CD4-positive, alpha-beta T cell treated with Interleukin-1 beta for 1 hour (primary cell): ENCODE measurements at regions not wholly inside any gene's neighbourhood (a gene's known extent, or its start where the extent isn't known, plus 50 kb on each side); places are given as distances from the start of the nearest gene placed in this dataset.

Experiments used
- DNase-seq, 2 donors: peaks; one replicate each; pipeline ENCODE4 v3.0.0-alpha.2; 2020 to 2022

DNA sequence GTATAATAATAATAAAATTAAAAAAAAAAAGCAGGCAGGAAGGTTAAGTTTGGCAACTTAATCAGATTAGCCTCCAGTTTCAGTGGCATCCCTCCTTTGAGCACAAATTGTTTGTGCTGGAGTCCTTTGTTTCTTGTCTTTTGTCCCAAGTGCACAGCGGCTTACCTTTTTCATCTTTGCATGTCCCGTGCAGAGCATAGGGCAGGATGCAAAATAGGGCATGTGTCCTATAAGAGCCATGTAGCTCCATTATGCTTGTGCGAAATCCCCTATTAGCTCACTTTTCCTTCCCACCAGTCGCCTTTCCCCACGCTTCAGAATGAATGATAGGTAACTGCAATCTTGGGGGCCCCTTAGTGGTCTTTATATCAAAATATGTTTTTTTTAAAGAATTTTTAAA, 216.8 kb downstream of the TSN start:
- DNase-seq: no peak

DNA sequence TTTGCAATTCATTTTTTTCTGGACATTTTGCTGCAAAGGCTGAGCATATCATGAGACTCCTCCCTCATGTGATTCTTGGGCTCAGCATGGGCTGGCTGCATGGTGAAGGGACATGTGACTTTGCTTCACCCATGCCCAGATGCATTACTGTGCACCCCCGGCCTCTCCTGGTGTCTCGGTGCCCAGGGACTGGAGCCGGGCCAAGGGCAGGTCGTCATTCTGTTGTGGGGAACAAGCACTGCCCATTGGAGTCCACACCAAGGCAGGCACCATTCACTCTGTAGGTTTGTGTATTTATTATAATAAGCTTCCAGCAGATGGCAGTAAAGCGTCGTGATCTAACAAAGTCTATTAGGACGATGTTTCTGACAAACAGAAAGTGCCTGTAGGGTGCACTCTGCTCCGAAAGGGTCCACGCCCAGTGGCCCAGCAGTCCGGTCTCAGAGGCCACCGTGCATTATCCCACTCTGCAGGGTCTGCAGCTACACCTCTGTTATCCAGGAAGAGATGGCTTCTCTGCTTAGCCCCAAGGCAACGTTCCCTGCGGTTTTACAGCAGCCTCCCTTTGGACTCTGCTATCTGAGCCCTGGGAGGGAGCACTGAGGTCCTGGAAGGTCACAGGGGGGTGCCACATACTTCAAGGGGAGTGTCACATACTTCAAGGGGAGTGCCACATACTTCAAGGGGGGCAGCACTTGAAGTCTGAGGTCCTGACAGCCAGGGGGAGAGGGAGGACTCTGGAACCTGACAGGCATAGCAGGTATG, 219.6 kb downstream of the TSN start:
- peak; percentile 25 to 62 for DNase-seq

DNA sequence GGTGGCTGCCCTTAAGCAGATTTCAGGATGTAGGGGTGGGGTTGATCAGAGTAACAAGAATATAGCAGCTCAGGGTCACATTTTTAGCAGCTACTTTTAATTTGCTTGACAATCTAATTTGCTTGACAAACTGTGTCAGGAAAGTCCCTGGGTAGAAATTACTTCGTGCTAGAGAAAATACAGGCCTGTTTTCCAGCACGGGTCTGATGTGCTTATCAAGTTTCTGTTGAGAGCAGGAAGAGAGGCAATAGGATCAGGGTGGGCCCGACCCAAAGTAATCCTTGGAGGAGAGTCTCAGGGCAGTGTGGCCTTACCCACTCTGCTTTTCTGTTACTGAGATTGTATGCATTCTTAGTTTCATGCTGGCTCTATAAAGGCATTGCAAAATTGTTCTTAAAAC, 221.5 kb downstream of the TSN start:
- no peak for DNase-seq

- no peak for DNase-seq
These were observed 221.9 kb downstream of the TSN start for GRCh38 chr2:121977326-121977725.

- no peak for DNase-seq
These were observed 237.2 kb downstream of the TSN start for GRCh38 chr2:121992700-121993099.

DNA sequence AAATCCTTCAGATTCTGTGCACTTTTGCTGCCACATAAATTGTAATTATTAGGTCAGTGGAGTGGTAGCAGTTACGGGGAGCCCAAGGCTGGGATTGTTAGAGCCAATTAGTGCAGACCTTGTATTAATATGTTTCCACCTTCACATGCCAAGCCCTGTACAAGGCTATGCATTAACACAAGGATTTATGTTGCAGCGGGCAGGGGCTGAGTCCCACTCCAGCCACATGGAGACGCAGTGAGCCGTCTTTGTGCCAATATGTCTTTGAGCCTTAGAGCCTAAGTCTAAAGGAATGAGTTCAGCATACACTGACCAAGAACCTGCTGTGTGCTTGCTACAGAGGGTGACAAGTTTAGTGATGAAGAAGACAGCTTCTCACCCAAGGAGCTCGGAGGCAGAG, 238.2 kb downstream of the TSN start:
- DNase-seq: no peak

DNA sequence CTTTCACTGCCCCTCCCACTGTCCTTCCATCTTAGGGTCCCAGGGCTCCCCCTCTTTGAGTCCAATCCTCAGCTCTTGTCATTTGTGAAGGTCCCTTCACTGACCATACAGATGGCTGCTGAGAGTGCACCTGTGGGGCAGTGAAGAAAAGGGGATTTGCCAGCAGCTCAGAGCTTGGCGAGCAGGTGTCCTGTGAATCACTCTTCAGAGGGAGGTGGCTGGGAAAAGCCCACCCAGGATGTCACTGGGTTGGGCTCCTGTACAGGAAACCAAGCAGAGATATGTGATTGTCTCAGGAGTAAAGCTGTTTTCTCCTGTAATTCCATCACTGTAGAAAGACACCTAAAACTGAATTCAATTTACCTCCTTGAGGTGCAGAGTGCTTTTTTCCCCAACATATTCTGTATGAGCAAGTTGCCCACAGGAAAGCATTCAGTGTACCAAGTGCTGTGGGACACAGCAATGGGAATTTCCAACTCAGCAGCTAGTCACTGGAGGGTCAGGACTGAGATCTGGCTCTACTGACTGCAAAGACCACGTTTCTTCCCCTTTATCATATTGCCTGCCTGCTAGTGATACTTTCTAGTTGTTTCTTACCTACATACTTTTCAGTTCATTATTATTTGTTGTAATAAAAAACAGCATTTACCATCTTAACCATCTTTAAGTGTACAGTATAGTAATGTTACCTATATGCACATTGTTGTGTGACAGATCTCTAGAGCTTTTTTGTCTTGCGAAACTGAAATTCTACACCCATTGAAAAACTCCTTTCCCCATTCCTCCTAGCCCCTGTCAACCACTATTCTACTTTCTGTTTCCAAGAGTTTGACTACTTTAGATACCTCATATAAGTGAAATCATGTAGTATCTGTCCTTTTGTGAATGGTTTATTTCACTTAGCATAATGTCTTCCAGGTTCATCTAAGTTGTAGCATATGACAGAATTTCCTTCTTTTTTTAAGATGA, 239.1 kb downstream of the TSN start:
- no peak for DNase-seq

DNA sequence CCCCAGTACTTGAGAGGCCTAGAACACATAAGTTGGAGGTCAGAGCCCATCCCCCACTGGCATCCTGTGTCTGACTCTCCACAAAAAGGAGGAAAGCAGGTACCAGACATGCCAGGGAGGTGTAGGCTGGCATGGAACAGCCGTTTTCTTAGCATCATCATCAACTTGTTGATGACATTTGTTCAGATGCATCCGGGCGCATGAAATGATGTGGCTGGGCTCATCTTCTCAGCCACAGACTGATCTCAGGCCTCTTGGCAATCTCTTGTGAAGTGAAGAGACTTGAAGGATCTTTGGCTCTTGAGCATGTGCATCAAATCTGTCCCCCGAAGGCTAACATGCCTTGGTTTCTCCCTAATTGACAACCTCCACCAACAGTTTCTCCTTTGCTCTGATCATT, 243.3 kb downstream of the TSN start:
- no peak for DNase-seq

- no peak for DNase-seq
These were observed 243.8 kb downstream of the TSN start for GRCh38 chr2:121999264-121999663.

GRCh38 chr2:122000556-122001340, 245.3 kb downstream of the TSN start:
- no peak for DNase-seq

GRCh38 chr2:122001441-122001874, 246.0 kb downstream of the TSN start:
- DNase-seq: no peak

GRCh38 chr2:122003196-122003940, 247.9 kb downstream of the TSN start:
- no peak for DNase-seq

DNA sequence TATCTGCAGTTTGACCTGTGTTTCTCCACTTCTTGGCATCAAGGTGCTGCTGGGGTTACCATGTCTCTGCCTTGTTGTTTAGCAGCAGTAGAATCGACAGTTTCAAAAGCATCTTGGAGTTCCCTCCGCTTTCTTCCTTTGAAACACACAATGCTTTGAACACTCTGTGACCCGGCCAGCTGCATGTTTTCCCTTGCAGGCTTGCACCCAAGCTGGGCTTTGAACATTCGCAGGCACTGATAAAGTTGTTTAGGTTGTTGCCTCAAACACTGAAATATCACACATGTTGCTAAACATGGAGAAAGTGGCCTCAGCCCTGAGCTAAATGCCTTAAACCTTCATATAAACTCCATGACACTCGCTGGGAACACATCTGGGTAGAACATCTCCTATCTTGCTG, 251.7 kb downstream of the TSN start:
- no peak for DNase-seq

DNA sequence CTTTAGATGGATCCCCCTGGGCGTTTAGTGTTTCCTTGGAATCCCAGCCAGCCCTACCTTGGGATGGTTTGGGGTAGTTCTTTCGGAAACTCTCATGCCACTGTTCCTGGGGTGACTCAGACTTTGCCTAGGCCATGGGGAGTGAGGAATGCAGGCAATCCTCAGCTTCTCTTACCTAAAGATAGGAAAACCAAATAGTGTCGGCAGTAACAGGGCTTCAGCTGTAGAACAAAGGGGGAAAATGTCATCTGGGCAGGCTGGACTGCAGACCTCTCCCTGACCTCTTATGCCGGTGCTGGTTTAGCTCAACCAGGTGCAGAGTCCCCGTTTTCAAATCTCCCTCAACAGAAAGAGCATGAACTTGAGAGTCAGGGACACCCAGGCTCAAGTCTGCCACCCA, 252.1 kb downstream of the TSN start:
- DNase-seq: no peak

DNA sequence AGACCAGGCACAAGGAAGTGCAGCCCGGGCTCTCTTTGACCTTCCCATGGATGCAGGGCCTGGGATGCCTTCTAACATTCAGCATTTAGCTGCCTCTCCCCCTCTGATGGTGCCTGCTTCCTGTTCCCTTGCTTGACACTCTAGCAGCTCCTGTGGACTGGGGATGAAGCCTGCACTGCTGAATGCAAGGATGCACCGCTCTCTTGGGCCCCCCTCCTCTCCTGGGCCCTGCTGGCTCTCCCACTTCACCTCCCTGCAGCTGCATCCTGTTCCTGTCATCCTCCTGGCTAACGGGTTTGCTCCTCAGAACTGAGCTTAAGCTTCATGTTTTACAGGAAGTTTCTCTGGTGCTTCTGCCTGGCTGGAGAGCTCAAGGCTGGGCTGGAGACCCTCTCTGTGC, 254.1 kb downstream of the TSN start:
- no peak for DNase-seq

GRCh38 chr2:122011493-122012270, 256.2 kb downstream of the TSN start:
- DNase-seq: no peak

GRCh38 chr2:122018736-122019135, 263.3 kb downstream of the TSN start:
- DNase-seq: no peak

GRCh38 chr2:122019724-122020123, 264.3 kb downstream of the TSN start:
- DNase-seq: no peak

GRCh38 chr2:122020377-122020776, 264.9 kb downstream of the TSN start:
- DNase-seq: no peak

DNA sequence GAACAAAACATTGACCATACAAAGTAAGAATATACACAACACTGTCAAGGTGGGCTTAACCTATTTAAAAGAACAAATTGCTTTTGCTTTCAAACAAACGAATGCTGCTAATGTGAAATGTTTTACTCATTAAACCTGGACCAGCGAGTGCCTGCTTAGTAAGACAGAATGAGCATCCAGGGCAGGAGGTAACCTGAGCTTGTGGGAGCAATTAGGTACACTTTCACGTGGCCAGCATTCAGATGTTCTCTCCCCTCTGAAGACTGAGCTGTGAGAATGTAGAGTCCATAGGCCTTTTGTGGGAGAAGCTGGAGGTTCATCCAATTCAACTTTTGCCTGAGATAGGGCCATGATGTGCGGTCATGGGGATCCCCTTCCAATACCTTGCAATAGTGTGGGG, 266.5 kb downstream of the TSN start:
- no peak for DNase-seq

- no peak for DNase-seq
These were observed 267.1 kb downstream of the TSN start for GRCh38 chr2:122022531-122022930.
